ENCODE measurements at regions not wholly inside any gene's neighbourhood (a gene's known extent, or its start where the extent isn't known, plus 50 kb on each side); places are given as distances from the start of the nearest gene placed in this dataset.

DNA sequence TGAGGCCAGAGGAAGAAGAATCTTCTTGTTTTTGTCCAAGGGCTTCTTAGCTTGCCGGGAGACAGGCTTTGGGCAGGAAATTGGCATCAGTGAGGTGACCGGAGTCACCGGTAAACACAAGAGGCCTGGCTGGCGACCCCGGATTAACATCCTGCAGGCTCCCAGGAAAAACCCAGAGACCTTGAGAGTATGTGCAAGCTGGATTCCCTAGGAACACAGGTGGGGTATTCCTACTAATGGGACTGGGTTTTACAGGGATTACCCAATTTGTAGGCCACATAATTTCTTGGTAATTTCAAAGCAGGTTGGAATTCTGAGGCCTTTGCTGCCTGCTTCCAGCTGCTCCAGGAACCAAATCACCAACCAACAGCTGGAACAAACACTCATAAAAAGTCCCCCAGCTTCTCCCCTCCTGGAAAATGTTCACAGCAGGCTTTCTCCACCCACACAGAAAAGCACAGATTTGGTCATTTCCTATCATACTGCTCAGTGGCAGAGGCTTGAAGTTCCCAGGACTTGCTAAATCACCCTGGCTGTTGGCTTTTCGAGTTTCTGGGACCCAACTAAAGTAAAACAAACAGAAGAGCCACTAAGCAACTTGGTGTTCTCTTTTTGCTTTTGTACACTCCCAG is 258.8 kb downstream of the IRF8 start:
- dilution Hi-C loops (cut with MboI; ENCODE audit: extremely low pct_ligation_motif_present, low sequenced_read_pairs) (no loop called here), intact Hi-C loops (cut with micrococcal nuclease) (no loop called here)
- Histone ChIP-seq H3K36me3 (ENCODE audit: control insufficient read depth in 2 of 2, extremely low read depth in 1 of 2, insufficient read depth in 2 of 2, low read length in 2 of 2) (no peaks in the 10 kb centered on the region), H3K4me3 (replicated peaks in 1 of 3; ENCODE audit: insufficient read depth in 1 of 3, low read depth in 1 of 3, low read length in 3 of 3) (no peak overlapping the region), H3K27ac (ENCODE audit: insufficient read depth, low read depth, low read length) (no peak overlapping the region), H2AFZ (ENCODE audit: low read depth, low read length) (no peak overlapping the region), H3K9ac (replicated peaks; ENCODE audit: extremely low read depth, insufficient read depth, low read length) (no peak overlapping the region), H4K20me1 (replicated peaks; ENCODE audit: control insufficient read depth, extremely low read depth, insufficient read depth, low read length) (no peaks in the 10 kb centered on the region), H3K9me1 (replicated peaks; ENCODE audit: control insufficient read depth, extremely low read depth, insufficient read depth, low read length) (no peaks in the 10 kb centered on the region), H3K4me2 (ENCODE audit: insufficient read depth, low read length) (no peak overlapping the region), H3K4me1 (ENCODE audit: control insufficient read depth, extremely low read depth, insufficient read depth, low read length) (peaks cover 5% of the 10 kb centered on the region), H3K27me3 (ENCODE audit: control insufficient read depth in 2 of 2, insufficient read depth in 2 of 2, low read length in 2 of 2) (peaks cover 0 to 2% of the 10 kb centered on the region in 2 experiments), H3K79me2 (ENCODE audit: control insufficient read depth, insufficient read depth, low read length) (no peaks in the 10 kb centered on the region), H3K9me3 (replicated peaks; ENCODE audit: control insufficient read depth, insufficient read depth, low read length) (no peaks in the 10 kb centered on the region)
- DNase-seq (ENCODE audit: low read depth, low spot score) = no peak
- ChIA-PET CTCF (interaction anchor here (0.8 to 2.3 kb wide), 3 partner anchors 11 to 360 kb away, joined by 3 to 6 read pairs (median 6); no protein-coding TSS in a partner anchor), POLR2A (no interaction called here)
- no peak for FAIRE-seq
- no TSS peak for BruUV-seq (replicated peaks)
- TF ChIP-seq EZH2 (IDR thresholded peaks at IDR 0.05; ENCODE audit: borderline replicate concordance, low read depth, low read length, severe bottlenecking) (no peak), FOS (IDR thresholded peaks at IDR 0.05; ENCODE audit: borderline replicate concordance, insufficient read depth, low read length) (no peak), POLR2AphosphoS5 (IDR thresholded peaks at IDR 0.05; ENCODE audit: insufficient read depth, low read depth, low read length) (no peak), JUN (IDR thresholded peaks at IDR 0.05; ENCODE audit: borderline replicate concordance, insufficient read depth, insufficient read length, low read depth) (no peak), MYC (IDR thresholded peaks at IDR 0.05; ENCODE audit: low read depth, low read length) (no peak), GATA2 (IDR thresholded peaks at IDR 0.05; ENCODE audit: insufficient read depth, insufficient read length, low read depth, low read length) (no peak), POLR2A (IDR thresholded peaks at IDR 0.05; ENCODE audit: low read depth, low read length) (no peak)
- TF ChIP-seq, protein P1, sequence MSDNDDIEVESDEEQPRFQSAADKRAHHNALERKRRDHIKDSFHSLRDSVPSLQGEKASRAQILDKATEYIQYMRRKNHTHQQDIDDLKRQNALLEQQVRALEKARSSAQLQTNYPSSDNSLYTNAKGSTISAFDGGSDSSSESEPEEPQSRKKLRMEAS (IDR thresholded peaks at IDR 0.05; ENCODE audit: insufficient read depth, insufficient read length) = no peak
- TF ChIP-seq, protein P2, sequence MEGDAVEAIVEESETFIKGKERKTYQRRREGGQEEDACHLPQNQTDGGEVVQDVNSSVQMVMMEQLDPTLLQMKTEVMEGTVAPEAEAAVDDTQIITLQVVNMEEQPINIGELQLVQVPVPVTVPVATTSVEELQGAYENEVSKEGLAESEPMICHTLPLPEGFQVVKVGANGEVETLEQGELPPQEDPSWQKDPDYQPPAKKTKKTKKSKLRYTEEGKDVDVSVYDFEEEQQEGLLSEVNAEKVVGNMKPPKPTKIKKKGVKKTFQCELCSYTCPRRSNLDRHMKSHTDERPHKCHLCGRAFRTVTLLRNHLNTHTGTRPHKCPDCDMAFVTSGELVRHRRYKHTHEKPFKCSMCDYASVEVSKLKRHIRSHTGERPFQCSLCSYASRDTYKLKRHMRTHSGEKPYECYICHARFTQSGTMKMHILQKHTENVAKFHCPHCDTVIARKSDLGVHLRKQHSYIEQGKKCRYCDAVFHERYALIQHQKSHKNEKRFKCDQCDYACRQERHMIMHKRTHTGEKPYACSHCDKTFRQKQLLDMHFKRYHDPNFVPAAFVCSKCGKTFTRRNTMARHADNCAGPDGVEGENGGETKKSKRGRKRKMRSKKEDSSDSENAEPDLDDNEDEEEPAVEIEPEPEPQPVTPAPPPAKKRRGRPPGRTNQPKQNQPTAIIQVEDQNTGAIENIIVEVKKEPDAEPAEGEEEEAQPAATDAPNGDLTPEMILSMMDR (IDR thresholded peaks at IDR 0.05; ENCODE audit: extremely low read depth in 1 of 2, insufficient read depth in 1 of 2, low read depth in 1 of 2, low read length in 2 of 2) = no peak

All from endothelial cell of umbilical vein (primary cell).